ENCODE measurements at regions not wholly inside any gene's neighbourhood (a gene's known extent, or its start where the extent isn't known, plus 50 kb on each side); places are given as distances from the start of the nearest gene placed in this dataset.

GRCh38 chr20:12911372-12911771, 97.4 kb upstream of the SPTLC3 start:
- no peak for TF ChIP-seq POLR2AphosphoS5 (IDR thresholded peaks at IDR 0.05; ENCODE audit: insufficient read depth in 1 of 2, low read depth in 1 of 2)
- TF ChIP-seq POLR2A (IDR thresholded peaks at IDR 0.05) = no peak
- no peak for TF ChIP-seq CTCF (IDR thresholded peaks at IDR 0.05)
- H3K4me1 ChIP-seq = no peaks in the 10 kb centered on the region
- no peaks in the 10 kb centered on the region for H3K36me3 ChIP-seq
- H3K9me3 ChIP-seq = no peaks in the 10 kb centered on the region
- no peak for DNase-seq (ENCODE audit: extremely low spot score in 2 of 2)
- no peak overlapping the region for H3K4me3 ChIP-seq
- intact Hi-C loops (cut with DNase I) = no loop called here
- no peak overlapping the region for H3K27ac ChIP-seq
- H3K27me3 ChIP-seq = no peaks in the 10 kb centered on the region

- H3K27me3 ChIP-seq = no peaks in the 10 kb centered on the region
- H3K9me3 ChIP-seq = no peaks in the 10 kb centered on the region
- no peak overlapping the region for H3K27ac ChIP-seq
- intact Hi-C loops (cut with DNase I) = no loop called here
- H3K4me3 ChIP-seq = no peak overlapping the region
- TF ChIP-seq CTCF (IDR thresholded peaks at IDR 0.05) (no peak), POLR2AphosphoS5 (IDR thresholded peaks at IDR 0.05; ENCODE audit: insufficient read depth in 1 of 2, low read depth in 1 of 2) (no peak)
- no peaks in the 10 kb centered on the region for H3K4me1 ChIP-seq
- no peaks in the 10 kb centered on the region for H3K36me3 ChIP-seq
- DNase-seq (ENCODE audit: extremely low spot score in 2 of 2) = no peak
These were observed 94.9 kb upstream of the SPTLC3 start for GRCh38 chr20:12913781-12914443.

- Histone ChIP-seq H3K27ac (no peak overlapping the region), H3K4me1 (no peaks in the 10 kb centered on the region), H3K36me3 (no peaks in the 10 kb centered on the region), H3K27me3 (no peaks in the 10 kb centered on the region), H3K4me3 (no peak overlapping the region), H3K9me3 (no peaks in the 10 kb centered on the region)
- no peak for TF ChIP-seq CTCF (IDR thresholded peaks at IDR 0.05)
- TF ChIP-seq POLR2AphosphoS5 (IDR thresholded peaks at IDR 0.05; ENCODE audit: insufficient read depth in 1 of 2, low read depth in 1 of 2) = no peak
- TF ChIP-seq POLR2A (IDR thresholded peaks at IDR 0.05) = no peak
- intact Hi-C loops (cut with DNase I) = no loop called here
- DNase-seq (ENCODE audit: extremely low spot score in 2 of 2) = no peak
These were observed 94.0 kb upstream of the SPTLC3 start for GRCh38 chr20:12914804-12915203.

GRCh38 chr20:12916699-12917098, 92.1 kb upstream of the SPTLC3 start:
- no peak for TF ChIP-seq POLR2A (IDR thresholded peaks at IDR 0.05)
- no peaks in the 10 kb centered on the region for H3K4me1 ChIP-seq

GRCh38 chr20:12924126-12924525, 84.6 kb upstream of the SPTLC3 start:
- no peaks in the 10 kb centered on the region for H3K4me1 ChIP-seq
- H3K4me3 ChIP-seq = no peak overlapping the region
- H3K27me3 ChIP-seq = no peaks in the 10 kb centered on the region
- no peak overlapping the region for H3K27ac ChIP-seq
- H3K36me3 ChIP-seq = no peaks in the 10 kb centered on the region
- DNase-seq (ENCODE audit: extremely low spot score in 2 of 2) = no peak
- TF ChIP-seq POLR2A (IDR thresholded peaks at IDR 0.05) (no peak), CTCF (IDR thresholded peaks at IDR 0.05) (no peak), POLR2AphosphoS5 (IDR thresholded peaks at IDR 0.05; ENCODE audit: insufficient read depth in 1 of 2, low read depth in 1 of 2) (no peak)
- intact Hi-C loops (cut with DNase I) = no loop called here
- H3K9me3 ChIP-seq = no peaks in the 10 kb centered on the region

More at GRCh38 chr20:12916699-12917098, 92.1 kb upstream of the SPTLC3 start:
- intact Hi-C loops (cut with DNase I) = no loop called here
- Histone ChIP-seq H3K4me3 (no peak overlapping the region), H3K9me3 (no peaks in the 10 kb centered on the region), H3K27me3 (no peaks in the 10 kb centered on the region), H3K27ac (no peak overlapping the region), H3K36me3 (no peaks in the 10 kb centered on the region)
- DNase-seq (ENCODE audit: extremely low spot score in 2 of 2) = no peak

All from vagina (tissue), 2 donors.